ENCODE measurements at regions not wholly inside any gene's neighbourhood (a gene's known extent, or its start where the extent isn't known, plus 50 kb on each side); places are given as distances from the start of the nearest gene placed in this dataset.
A peak's percentile ranks its signal among the peaks of the same experiment; 100 is the strongest.

GRCh38 chrX:100512471-100512870, 72.3 kb upstream of the TNMD start:
- DNase-seq = peak; percentile 18

GRCh38 chrX:100494646-100495370, 84.7 kb upstream of the PCDH19 start:
- DNase-seq = no peak

- no peak for DNase-seq
Observed at GRCh38 chrX:100491174-100491573, 81.1 kb upstream of the PCDH19 start.

- no peak for DNase-seq
Observed at GRCh38 chrX:100487795-100488194, 77.7 kb upstream of the PCDH19 start.

- DNase-seq = no peak
Observed at GRCh38 chrX:100484971-100485370, 74.9 kb upstream of the PCDH19 start.

- DNase-seq = no peak
Observed at GRCh38 chrX:100479329-100479728, 69.3 kb upstream of the PCDH19 start.

GRCh38 chrX:100478714-100479306, 68.7 kb upstream of the PCDH19 start:
- no peak for DNase-seq

GRCh38 chrX:100477958-100478357, 67.9 kb upstream of the PCDH19 start:
- no peak for DNase-seq

GRCh38 chrX:100477467-100477866, 67.4 kb upstream of the PCDH19 start:
- DNase-seq = no peak

All from NCI-H1092 treated with DMSO at 0.1 percent for 48 hours (cell line).